ENCODE measurements at regions not wholly inside any gene's neighbourhood (a gene's known extent, or its start where the extent isn't known, plus 50 kb on each side); places are given as distances from the start of the nearest gene placed in this dataset.
A peak's percentile ranks its signal among the peaks of the same experiment; 100 is the strongest.

DNA sequence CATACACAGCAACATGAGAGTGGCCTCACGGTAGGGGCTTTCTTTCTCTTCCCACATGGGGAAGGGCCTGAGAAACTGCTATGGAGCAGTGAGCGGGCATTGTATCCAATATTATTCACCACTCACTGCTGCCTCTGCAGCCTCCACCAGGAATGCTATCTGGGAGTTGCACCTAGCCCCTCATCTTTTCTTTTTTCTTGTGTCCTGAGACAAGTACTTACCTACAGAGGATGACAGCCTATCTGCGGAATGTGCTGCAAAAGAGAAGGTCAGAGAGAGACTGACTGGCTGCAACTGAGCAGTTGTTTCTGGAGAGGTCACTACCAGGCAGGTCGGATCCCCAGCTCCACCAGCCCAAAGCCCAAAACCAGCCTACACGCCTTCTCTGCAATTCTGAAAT lies 52.1 kb upstream of the HTATIP2 start:
- DNase-seq (ENCODE audit: low read depth, low spot score) = no peak

- no peak for DNase-seq (ENCODE audit: low read depth, low spot score)
These were observed 52.7 kb upstream of the HTATIP2 start for GRCh38 chr11:20310596-20311394.

GRCh38 chr11:20310137-20310536 lies 53.4 kb upstream of the HTATIP2 start:
- DNase-seq (ENCODE audit: low read depth, low spot score) = peak; percentile 68

GRCh38 chr11:20309231-20310025 lies 54.1 kb upstream of the HTATIP2 start:
- no peak for DNase-seq (ENCODE audit: low read depth, low spot score)

- DNase-seq (ENCODE audit: low read depth, low spot score) = no peak
These were observed 54.9 kb upstream of the HTATIP2 start for GRCh38 chr11:20308601-20309000.

DNA sequence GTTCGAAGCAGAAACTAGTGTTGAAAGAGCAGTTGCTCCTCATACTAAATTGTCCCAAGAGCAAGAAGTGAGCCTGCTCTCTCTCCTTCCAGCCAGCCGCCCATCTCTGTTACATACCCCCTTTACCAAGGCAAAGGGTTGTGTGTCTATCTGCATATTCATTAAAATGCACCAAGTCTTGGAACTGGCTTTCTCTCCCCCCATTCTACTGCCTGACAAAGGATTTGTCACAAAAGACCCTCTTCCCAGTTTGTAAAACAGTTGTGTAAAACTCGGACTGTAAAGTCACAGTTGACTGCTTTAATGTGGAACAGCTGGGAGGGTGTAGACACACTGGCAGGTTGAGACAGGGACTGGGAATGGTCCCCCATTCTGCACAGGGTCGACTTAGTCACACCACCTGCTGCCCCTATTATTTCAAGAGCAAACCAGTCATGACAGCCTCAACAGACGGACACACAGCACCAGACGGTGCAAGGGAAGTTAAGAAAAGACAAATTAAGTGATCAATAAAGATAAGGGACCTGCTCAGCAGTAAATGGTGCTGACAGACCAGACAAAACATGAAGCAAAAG lies 60.0 kb upstream of the HTATIP2 start:
- DNase-seq (ENCODE audit: low read depth, low spot score) = no peak

GRCh38 chr11:20293992-20294391 lies 69.5 kb upstream of the HTATIP2 start:
- no peak for DNase-seq (ENCODE audit: low read depth, low spot score)

GRCh38 chr11:20293531-20293930 lies 70.0 kb upstream of the HTATIP2 start:
- no peak for DNase-seq (ENCODE audit: low read depth, low spot score)

DNA sequence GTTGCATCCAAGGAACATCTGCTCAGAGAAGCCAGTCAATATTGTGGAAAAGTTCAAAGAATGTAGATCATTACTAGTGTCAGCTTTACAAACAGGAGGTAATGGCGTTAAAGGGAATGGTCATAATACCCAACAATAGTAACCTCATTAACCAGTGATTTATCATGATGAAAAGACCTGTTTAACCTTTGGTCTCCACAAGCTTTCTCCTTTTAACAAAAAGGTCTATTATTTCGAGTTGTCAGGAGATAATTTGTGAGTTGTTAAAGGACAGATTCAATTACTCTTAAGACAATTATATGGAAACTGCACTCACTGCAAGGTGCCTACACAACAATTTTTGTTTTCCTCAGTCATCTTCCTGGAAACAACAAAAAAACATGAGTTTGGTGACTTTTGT lies 73.8 kb upstream of the HTATIP2 start:
- no peak for DNase-seq (ENCODE audit: low read depth, low spot score)

- no peak for DNase-seq (ENCODE audit: low read depth, low spot score)
These were observed 80.0 kb upstream of the HTATIP2 start for GRCh38 chr11:20283475-20283874.

- no peak for DNase-seq (ENCODE audit: low read depth, low spot score)
These were observed 84.8 kb upstream of the HTATIP2 start for GRCh38 chr11:20278727-20279126.

GRCh38 chr11:20277014-20277413 lies 86.5 kb upstream of the HTATIP2 start:
- no peak for DNase-seq (ENCODE audit: low read depth, low spot score)

DNA sequence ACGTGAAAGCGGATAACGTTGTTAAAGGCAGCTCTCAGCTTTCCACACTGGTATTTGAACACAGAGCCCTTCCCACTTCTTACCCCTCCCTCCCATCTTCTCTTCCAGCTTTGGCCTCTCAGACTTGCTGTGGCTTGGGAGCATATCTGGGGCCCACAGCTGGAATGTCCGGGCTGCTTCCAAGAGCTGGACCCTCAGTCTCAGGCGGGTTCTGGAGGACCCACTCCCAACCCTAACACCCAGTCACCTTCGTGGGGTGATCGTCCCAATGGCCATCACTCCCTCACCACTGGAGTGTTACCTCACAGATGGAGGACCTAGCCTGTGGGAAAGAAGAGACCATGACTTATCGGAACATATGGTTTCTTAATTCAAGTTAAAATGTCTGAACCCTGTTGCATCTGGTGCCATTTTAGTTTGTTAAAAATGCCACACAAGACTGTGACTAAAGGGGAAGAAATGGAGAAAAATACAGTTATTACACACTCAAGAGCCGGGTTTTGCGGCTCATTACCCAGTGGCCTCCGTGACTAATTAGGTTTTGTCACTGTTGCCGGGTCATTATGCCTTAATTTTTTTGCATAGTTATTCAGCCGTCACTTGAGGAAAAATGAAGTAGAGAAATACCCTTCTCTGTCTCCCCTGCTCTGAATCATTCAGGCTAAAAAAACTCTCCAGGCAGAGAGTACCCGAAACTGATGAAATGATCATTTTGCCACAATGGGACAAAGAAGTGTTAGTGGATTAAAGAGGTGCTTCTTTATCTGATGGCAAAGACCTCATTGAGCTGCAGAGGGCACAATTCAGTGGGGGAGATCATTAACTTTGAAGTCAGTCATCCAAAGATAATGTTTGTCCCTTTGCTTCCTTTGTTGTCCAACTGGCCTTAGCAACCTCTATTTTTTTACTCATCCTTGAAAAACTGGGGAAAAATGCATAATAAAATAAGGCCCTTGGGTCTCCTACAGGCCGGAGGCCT lies 87.2 kb upstream of the HTATIP2 start:
- DNase-seq (ENCODE audit: low read depth, low spot score) = no peak

DNA sequence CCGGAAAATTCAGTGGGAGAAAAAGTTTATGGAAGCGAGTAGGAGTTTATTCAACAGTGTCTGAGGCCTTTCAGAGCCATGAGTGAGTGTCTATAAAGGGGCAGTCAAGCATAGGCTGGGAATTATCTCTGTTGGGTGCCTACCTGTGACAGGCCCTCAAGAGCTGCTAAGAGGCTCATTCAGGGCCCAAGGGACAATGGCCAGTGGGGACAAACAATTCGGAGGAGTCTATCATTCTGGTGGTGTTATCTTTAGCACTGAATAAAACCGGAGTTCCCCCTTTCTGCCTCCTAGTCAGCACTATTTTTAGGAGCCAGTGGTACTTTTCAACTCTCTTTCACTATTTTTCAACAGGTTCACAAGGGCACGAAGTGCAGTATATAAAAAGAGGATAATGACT lies 89.5 kb upstream of the HTATIP2 start:
- DNase-seq (ENCODE audit: low read depth, low spot score) = no peak

- no peak for DNase-seq (ENCODE audit: low read depth, low spot score)
These were observed 101.3 kb upstream of the DBX1 start for GRCh38 chr11:20261526-20261925.

DNA sequence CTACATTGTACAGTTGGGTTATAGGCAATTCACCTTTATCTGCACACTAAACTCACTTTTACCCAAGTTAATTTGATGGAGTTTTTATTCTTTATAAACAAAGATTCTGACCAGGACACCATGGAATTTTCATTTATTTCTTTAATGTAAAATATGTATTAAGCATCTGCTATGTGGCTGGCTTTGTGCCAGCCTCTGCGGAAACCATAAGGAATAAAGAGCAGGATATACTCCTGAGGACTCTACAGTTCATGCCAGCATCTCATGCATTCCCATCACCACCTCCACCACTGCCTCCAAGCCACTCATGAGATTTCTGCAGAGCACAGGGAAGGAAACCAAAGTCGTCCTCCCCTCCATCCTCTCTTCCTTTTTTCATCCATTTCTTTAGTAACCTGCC lies 100.0 kb upstream of the DBX1 start:
- DNase-seq (ENCODE audit: low read depth, low spot score) = no peak

GRCh38 chr11:20259506-20259905 lies 99.2 kb upstream of the DBX1 start:
- no peak for DNase-seq (ENCODE audit: low read depth, low spot score)

DNA sequence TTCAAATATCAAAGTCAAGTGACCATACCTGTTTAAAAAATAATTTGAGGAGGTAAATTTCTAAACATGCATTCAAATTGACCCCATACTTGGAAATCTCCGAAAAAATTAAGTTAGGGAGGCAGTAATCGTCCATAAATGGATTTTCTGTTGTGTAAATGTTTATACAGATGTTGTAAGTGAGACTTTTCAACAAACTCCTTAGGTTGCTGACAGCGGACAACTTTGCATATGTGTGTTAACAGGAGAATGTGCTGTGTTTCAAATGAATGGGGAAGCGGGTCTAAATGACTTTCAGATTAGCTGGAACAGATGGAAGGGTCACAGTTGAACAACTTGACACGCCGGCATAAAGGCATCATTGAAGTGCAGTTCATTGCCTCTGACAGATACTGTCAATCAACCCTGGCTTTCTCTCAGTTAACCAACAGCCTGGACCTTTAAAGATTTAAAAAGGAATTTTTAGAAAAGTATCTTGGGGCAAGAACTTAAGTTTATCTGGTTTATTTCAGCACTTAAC lies 98.2 kb upstream of the DBX1 start:
- DNase-seq (ENCODE audit: low read depth, low spot score) = no peak

DNA sequence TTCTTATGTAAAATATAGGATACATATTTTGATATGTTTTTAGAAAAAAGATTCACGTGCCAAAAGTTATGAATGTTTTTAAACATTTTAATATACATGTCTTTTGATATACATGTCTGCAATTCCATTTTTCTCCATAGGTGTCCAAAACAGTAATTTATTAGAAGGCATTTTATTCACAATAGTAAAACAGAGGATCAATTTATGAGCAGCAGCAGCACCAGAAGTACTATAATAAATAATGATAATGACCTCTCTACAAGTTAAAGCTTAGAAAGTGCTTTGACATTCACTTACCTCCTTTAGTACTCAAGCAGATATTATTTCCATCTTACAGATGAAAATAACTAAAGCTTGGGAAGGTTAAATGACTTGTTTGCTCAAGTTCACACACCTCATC lies 96.7 kb upstream of the DBX1 start:
- no peak for DNase-seq (ENCODE audit: low read depth, low spot score)

DNA sequence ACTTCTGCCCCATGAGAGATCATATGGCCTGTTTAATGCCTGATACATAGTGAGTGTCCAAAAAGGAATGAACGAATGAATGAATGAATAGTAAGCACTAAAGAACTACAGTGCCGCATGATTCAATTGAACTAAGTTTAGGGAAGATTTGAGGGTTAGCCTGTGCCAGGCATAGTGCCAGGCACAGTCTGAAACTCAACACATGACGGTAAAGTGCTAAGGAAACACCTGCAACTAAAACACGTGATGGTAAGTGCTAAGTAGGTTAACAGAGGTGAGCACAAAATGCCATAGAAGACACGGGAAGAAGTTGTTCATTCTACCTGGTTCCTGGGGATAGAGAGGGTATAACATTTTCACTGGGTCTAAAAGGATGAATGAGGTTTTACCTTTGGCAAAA lies 93.5 kb upstream of the DBX1 start:
- DNase-seq (ENCODE audit: low read depth, low spot score) = no peak

GRCh38 chr11:20251496-20251895 lies 91.2 kb upstream of the DBX1 start:
- DNase-seq (ENCODE audit: low read depth, low spot score) = no peak

Measured in brain pericyte (primary cell).